GM21529 (cell line): ENCODE measurements at regions not wholly inside any gene's neighbourhood (a gene's known extent, or its start where the extent isn't known, plus 50 kb on each side); places are given as distances from the start of the nearest gene placed in this dataset.
"Not testable (repeated sequence)": the region's sequence is repeated elsewhere in the genome, so short reads cannot be mapped to it uniquely, and the experiment has no call there.

ENCODE experiments used
- ATAC-seq: cut with Tn5 transposase; IDR thresholded peaks from one replicate; pipeline ENCODE4 v1.9.1; 2021; ENCODE audit not compliant: unreplicated experiment

- ATAC-seq: no peak
These were observed 101.3 kb downstream of the AKAP11 start for GRCh38 chr13:42373048-42373812.

DNA sequence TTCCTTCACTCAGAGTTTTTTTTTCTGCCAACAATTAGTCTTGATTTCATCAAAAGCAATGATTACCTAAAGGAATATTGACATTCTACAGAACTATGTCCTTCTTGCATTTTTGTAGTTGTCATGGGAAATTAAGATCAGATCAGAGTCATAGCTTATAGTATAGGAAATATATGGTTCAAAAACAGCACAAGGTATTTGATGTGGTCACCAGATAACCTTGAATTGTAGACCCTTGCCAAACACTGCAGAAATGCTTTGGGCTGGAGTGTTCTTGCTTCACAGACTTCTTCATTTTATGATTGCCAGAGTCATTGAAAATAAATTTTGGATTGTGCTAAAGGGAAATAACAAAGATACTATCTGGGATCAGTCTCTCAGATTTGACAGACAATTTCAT is 103.7 kb downstream of the AKAP11 start:
- no peak for ATAC-seq

- ATAC-seq: peak; percentile 80
These were observed 105.9 kb downstream of the AKAP11 start for GRCh38 chr13:42377640-42378382.

- ATAC-seq: no peak
These were observed 106.4 kb downstream of the AKAP11 start for GRCh38 chr13:42378383-42378780.

GRCh38 chr13:42379241-42379640 is 107.3 kb downstream of the AKAP11 start:
- no peak for ATAC-seq

DNA sequence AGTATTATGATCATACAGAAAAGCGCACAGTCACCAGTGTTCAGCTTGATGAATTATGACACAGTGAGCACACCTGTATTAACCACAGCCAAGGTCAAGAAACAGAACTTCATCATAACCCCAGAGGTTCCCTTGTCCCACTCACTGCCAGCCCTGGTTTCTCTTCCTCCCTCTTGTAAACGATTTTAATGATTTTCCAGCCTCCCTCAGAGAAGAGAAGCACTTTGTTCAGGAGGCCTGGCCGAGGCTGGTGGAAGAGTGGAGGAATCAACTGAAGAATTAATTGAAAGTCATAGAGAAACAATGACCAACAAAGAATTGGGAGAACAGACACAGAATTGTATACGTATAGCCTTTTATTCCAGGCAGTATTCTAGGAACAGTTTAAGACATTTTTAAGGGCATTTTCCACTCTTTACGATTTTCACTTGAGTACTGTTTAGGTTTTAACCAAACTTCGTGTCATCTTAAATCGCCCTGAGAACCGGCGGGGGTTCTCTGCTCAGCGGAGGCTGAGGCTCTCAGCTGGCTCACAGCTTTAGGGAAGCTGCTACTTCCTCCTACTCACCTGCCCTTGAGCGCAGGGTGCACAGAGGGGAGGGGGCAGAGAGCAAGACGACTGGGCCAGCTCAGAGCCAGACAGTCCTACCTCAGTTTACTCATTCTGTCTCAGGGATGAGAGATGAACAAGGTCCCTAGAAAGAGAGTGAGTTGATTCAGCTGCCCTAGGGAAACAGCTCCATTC is 108.6 kb downstream of the AKAP11 start:
- peak; percentile 57 for ATAC-seq

DNA sequence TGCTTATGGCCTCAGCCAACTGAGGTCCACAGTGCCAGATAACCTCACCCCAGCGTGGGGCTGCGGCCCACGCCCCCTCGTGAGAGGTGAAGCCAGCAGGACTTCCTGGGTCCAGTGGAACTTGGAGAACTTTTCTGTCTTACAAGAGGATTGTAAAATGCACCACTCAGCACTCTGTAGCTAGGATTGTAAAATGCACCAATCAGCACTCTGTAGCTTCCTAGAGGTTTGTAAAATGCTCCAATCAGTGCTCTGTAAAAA is 109.1 kb downstream of the AKAP11 start:
- no peak for ATAC-seq

- ATAC-seq: not testable (repeated sequence)
These were observed 109.5 kb downstream of the AKAP11 start for GRCh38 chr13:42381426-42381825.

DNA sequence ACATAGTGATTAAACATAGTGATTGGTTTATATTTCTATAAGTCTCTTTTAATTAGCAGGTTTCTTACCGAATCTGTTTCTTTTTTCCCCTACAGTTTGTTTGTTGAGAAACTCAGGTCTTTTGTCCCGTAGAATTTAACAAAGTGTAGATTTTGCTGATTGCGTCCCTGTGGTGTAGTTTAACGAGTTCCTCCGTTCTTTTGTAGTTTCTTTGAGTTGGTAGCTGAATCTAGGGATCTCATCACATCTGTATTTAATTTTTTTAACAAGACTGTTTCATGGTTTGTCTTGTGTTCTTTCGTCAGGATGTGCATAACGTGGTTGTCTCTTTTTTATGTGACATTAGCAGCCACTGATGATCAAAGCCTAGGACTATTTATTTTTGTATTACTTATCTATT is 111.1 kb downstream of the AKAP11 start:
- ATAC-seq: no peak

DNA sequence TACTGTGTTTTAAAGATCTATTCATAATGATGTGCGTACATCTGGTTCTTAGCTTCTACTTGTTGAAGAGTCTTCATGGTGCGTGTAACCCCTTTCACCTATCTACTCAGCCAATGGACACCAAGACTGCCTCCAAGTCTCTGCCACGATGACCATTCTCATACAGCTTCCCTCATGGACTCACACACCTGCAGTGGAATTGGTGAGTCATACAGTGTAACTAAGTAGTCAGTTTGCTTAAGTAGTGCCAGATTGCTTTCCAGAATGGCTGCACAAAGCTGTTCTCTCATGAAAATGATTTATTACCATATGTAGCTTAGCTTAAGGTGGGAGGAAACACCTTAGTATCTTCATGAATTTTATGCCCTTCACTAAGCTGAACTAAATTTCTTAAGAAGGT is 112.3 kb downstream of the AKAP11 start:
- ATAC-seq: no peak

- no peak for ATAC-seq
These were observed 116.4 kb downstream of the AKAP11 start for GRCh38 chr13:42388326-42388725.

DNA sequence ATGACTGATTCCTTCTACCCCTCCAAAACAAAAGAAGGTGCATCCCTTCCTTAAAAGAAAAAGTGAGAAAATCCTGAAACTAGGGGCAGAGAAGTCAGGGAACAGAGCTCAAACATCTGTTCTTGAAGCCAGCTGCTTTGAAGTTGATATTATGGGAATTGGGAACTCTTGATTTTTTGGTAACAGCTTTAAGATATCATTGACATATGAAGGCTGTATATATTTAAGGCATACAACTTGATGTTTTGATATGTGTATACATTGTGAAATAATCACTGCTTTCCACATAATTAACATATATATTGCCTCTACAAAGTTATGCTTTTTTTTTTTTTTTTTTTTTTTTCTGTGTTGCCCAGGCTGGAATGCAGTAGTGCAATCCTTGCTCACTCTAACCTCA is 117.1 kb downstream of the AKAP11 start:
- ATAC-seq: no peak

DNA sequence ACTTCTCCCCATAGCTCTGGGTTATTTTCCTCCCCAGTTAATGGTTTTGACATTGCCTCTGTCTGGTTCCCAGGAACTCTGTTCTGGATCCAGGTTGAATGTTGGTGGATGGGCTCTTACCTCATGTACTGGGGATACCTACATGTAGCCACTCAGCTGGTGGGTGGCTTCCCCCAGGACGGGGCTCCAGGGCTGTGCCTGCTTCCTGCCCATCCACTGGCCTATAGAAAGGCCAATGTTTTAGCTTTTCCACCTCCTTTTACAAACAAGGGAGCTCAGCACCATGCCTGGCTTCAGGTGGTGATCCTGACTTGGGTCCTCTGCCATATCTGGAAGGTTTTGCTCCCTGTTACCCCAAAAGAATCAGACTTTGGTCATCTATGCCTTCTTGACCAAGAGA is 120.2 kb downstream of the AKAP11 start:
- no peak for ATAC-seq

GRCh38 chr13:42392716-42393572 is 121.0 kb downstream of the AKAP11 start:
- peak; percentile 50 for ATAC-seq

GRCh38 chr13:42393573-42394360 is 121.8 kb downstream of the AKAP11 start:
- no peak for ATAC-seq

- no peak for ATAC-seq
These were observed 122.4 kb downstream of the AKAP11 start for GRCh38 chr13:42394361-42394708.

GRCh38 chr13:42394711-42395085 is 122.7 kb downstream of the AKAP11 start:
- ATAC-seq: no peak

GRCh38 chr13:42395086-42395821 is 123.3 kb downstream of the AKAP11 start:
- ATAC-seq: no peak

- peak; percentile 43 for ATAC-seq
These were observed 124.5 kb downstream of the AKAP11 start for GRCh38 chr13:42396501-42396900.
